Esophagus squamous epithelium (tissue), 5 donors: ENCODE measurements at regions not wholly inside any gene's neighbourhood (a gene's known extent, or its start where the extent isn't known, plus 50 kb on each side); places are given as distances from the start of the nearest gene placed in this dataset.

Experiments used
- DNase-seq: peaks from one replicate; lab custom pipeline; 2025; lab: John Stamatoyannopoulos, UW
- H3K27ac ChIP-seq, 4 donors: fragments of 200-600 bp; sonication (generic); one replicate each; pipeline ENCODE4 v1.5.1; 2016 to 2019; ENCODE audit warnings: mild to moderate bottlenecking in 1 of 4
- H3K27me3 ChIP-seq, 4 donors: fragments of 200-600 bp; sonication (generic); 1 replicate in 3 of 4; 2 replicates in 1 of 4; pipeline versions ENCODE4 v1.5.1 to v1.6.0; 2017 to 2021; ENCODE audit warnings: antibody characterized with exemption in 1 of 4
- H3K36me3 ChIP-seq, 3 donors: fragments of 200-600 bp; sonication (generic); one replicate each; pipeline ENCODE4 v1.5.1; 2016 to 2019
- H3K4me1 ChIP-seq, 3 donors: fragments of 200-600 bp; sonication (generic); one replicate each; pipeline ENCODE4 v1.5.1; 2017 to 2019
- H3K4me3 ChIP-seq, 4 donors: fragments of 200-600 bp; sonication (generic); 1 replicate in 3 of 4; 2 replicates in 1 of 4; pipeline ENCODE4 v1.5.1; 2016 to 2019; ENCODE audit warnings: mild to moderate bottlenecking in 2 of 4, moderate library complexity in 1 of 4
- H3K9me3 ChIP-seq, 3 donors: fragments of 200-600 bp; sonication (generic); one replicate each; pipeline ENCODE4 v1.5.1; 2016 to 2019
- CTCF ChIP-seq, 6 experiments: fragments of 450-650 bp in 4 of 6; fragments of 200-600 bp in 2 of 6; sonication (generic) in 2 of 6; IDR thresholded peaks; one replicate each; pipeline ENCODE4 v1.5.1; 2016 to 2019; ENCODE audit warnings: antibody characterized with exemption in 6 of 6, mild to moderate bottlenecking in 4 of 6, moderate library complexity in 4 of 6
- POLR2A ChIP-seq, 4 donors: fragments of 450-650 bp; IDR thresholded peaks; one replicate each; pipeline ENCODE4 v1.6.1; 2017; ENCODE audit warnings: antibody characterized with exemption in 4 of 4, mild to moderate bottlenecking in 4 of 4, moderate library complexity in 3 of 4
- WGBS, 2 donors: methylation state at CpG; one replicate each; pipeline ENCODE4 v1.1.5; 2018; 5-methylcytosine and 5-hydroxymethylcytosine counted together
- intact Hi-C: fragments of 100-400 bp; cut with DNase I; formaldehyde crosslinking; loops from one replicate; pipeline ENCODE4 v1.15.0; 2022
- donor health status: DM: yes; HTN: yes; CAD: no.

GRCh38 chr1:63248216-63248615 is 74.2 kb upstream of the FOXD3 start:
- TF ChIP-seq POLR2A (IDR thresholded peaks at IDR 0.05), result no peak
- TF ChIP-seq CTCF (IDR thresholded peaks at IDR 0.05), result no peak
- no peaks in the 10 kb centered on the region for H3K27me3 ChIP-seq
- H3K27ac ChIP-seq, result no peak overlapping the region
- DNase-seq, result no peak
- H3K36me3 ChIP-seq, result no peaks in the 10 kb centered on the region
- 67 to 68% methylated on average over 1 of the region's 1 CpG for WGBS, 2 donors
- H3K4me1 ChIP-seq, result no peaks in the 10 kb centered on the region
- H3K9me3 ChIP-seq, result no peaks in the 10 kb centered on the region
- intact Hi-C loops, result no loop called here
- no peak overlapping the region for H3K4me3 ChIP-seq

GRCh38 chr1:63255153-63255552 is 67.2 kb upstream of the FOXD3 start:
- Histone ChIP-seq H3K4me3 (no peak overlapping the region), H3K27me3 (peaks cover 0 to 6% (median 0%) of the 10 kb centered on the region in 4 donors), H3K9me3 (no peaks in the 10 kb centered on the region), H3K4me1 (no peaks in the 10 kb centered on the region), H3K27ac (no peak overlapping the region), H3K36me3 (no peaks in the 10 kb centered on the region)
- intact Hi-C loops, result no loop called here
- 81 to 100% methylated on average over 1 of the region's 1 CpG for WGBS, 2 donors
- DNase-seq, result no peak
- no peak for TF ChIP-seq CTCF (IDR thresholded peaks at IDR 0.05)
- no peak for TF ChIP-seq POLR2A (IDR thresholded peaks at IDR 0.05)

GRCh38 chr1:63261736-63262458 is 60.5 kb upstream of the FOXD3 start:
- DNase-seq, result no peak
- 56 to 58% methylated on average over 2 of the region's 2 CpGs for WGBS, 2 donors
- H3K4me3 ChIP-seq, result no peak overlapping the region
- intact Hi-C loops, result no loop called here
- H3K4me1 ChIP-seq, result no peaks in the 10 kb centered on the region
- no peaks in the 10 kb centered on the region for H3K36me3 ChIP-seq
- TF ChIP-seq CTCF (IDR thresholded peaks at IDR 0.05), result no peak
- TF ChIP-seq POLR2A (IDR thresholded peaks at IDR 0.05), result no peak
- peaks cover 0 to 13% (median 0%) of the 10 kb centered on the region in 4 donors for H3K27me3 ChIP-seq
- no peak overlapping the region for H3K27ac ChIP-seq
- H3K9me3 ChIP-seq, result no peaks in the 10 kb centered on the region

- Histone ChIP-seq H3K27ac (no peak overlapping the region), H3K4me1 (no peaks in the 10 kb centered on the region), H3K27me3 (peaks cover 0 to 14% (median 0%) of the 10 kb centered on the region in 4 donors), H3K4me3 (no peak overlapping the region), H3K9me3 (no peaks in the 10 kb centered on the region), H3K36me3 (no peaks in the 10 kb centered on the region)
- intact Hi-C loops, result no loop called here
- 87 to 100% methylated on average over 1 to 3 of the region's 3 CpGs for WGBS, 2 donors
- TF ChIP-seq CTCF (IDR thresholded peaks at IDR 0.05), result no peak
- TF ChIP-seq POLR2A (IDR thresholded peaks at IDR 0.05), result no peak
- DNase-seq, result no peak
These were observed 60.0 kb upstream of the FOXD3 start for GRCh38 chr1:63262459-63262770.

DNA sequence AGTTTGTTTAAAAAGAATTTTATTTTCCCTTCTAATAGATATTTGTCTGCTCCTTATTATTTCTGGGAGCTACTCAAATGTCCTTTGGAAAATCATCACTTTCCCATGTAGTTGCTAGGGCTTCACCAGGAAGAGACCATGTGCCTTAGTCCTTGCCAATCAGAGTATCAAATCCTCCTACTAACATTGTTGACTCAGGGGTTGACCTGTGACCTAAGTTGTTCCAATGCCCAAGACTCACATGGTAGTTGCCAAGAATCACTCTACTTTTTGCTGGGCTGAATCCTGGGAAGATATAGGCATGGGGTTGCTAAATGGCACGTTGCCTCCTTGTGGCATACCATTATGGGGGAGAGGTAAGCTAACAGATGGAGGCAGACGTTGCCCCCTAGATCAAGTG is 58.2 kb upstream of the FOXD3 start:
- no peak overlapping the region for H3K27ac ChIP-seq
- no peak for DNase-seq
- H3K36me3 ChIP-seq, result no peaks in the 10 kb centered on the region
- peaks cover 0 to 21% (median 0%) of the 10 kb centered on the region in 4 donors for H3K27me3 ChIP-seq
- no peaks in the 10 kb centered on the region for H3K4me1 ChIP-seq
- TF ChIP-seq POLR2A (IDR thresholded peaks at IDR 0.05), result no peak
- no peak for TF ChIP-seq CTCF (IDR thresholded peaks at IDR 0.05)
- WGBS, 2 donors, result 37 to 71% methylated on average over 2 of the region's 2 CpGs
- no peak overlapping the region for H3K4me3 ChIP-seq
- H3K9me3 ChIP-seq, result no peaks in the 10 kb centered on the region
- intact Hi-C loops, result no loop called here
